ENCODE measurements at regions not wholly inside any gene's neighbourhood (a gene's known extent, or its start where the extent isn't known, plus 50 kb on each side); places are given as distances from the start of the nearest gene placed in this dataset.

DNA sequence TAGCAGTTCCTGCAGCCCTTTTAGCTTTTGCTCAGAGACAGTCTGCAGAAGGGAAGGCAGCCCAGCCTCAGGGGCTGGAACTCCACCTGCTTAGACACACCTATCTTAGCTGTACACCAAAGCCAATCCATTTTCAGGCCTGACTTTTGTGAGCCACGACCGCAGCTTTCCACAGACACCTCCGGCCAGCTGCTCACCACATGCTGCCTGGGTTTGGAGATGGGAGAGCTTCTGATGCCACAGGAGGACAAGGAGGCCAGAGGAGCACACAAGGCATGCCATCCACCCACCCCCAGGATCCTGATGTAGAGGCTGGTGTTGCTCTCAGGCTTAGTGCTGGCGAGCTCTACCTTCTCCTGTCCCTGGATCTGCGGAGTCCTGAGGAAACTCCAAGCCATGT lies 141.8 kb upstream of the NALF2 start:
- no peak for DNase-seq

GRCh38 chrX:69361311-69361845 lies 142.7 kb upstream of the NALF2 start:
- no peak for DNase-seq

DNA sequence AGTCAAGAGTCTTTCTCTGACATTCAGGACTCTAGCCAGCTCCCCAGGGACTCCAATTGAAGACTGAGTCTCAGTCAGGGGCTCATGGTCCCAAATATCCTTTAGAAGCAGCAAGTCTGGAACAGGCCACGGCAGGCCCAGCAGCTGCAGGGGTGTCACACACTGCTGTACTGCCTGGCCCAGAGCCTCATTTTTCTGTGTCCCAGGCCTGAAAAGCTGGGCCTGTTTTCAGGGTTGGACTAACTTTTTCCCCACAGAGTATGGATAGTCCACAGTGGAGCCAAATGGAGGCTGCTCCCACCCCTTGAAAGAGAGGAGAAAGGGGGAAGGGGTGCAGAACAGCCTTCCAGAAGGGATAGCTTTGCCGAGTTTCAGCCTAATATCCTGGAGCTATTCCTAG lies 146.8 kb upstream of the NALF2 start:
- DNase-seq: no peak

GRCh38 chrX:69324851-69325250 lies 159.6 kb upstream of the PJA1 start:
- no peak for DNase-seq

- no peak for DNase-seq
These were observed 158.8 kb upstream of the PJA1 start for GRCh38 chrX:69323786-69324720.

- no peak for DNase-seq
These were observed 156.5 kb upstream of the PJA1 start for GRCh38 chrX:69321789-69322188.

GRCh38 chrX:69321006-69321655 lies 155.9 kb upstream of the PJA1 start:
- no peak for DNase-seq

GRCh38 chrX:69320116-69320515 lies 154.9 kb upstream of the PJA1 start:
- no peak for DNase-seq

GRCh38 chrX:69319376-69319775 lies 154.1 kb upstream of the PJA1 start:
- no peak for DNase-seq

GRCh38 chrX:69318651-69319340 lies 153.5 kb upstream of the PJA1 start:
- no peak for DNase-seq

DNA sequence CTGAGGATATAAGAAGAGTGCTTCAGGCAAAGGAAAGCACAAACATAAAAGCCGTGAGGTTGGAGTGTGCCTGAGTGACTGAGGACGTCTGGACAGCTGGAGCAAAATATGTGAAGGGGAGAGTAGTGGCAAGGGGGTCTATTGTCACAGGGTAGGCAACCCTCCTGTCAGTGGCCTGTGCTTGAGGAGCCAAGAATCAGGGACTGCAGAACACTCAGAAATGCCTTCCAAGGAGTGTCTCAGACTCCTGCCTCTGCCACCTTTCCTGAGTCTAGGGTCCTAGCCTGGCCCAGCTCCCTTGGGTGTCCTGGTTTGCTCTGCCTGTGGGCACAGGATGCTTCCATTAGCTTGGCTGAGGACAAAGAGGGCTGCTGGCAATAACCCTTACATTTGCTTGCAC lies 152.5 kb upstream of the PJA1 start:
- DNase-seq: no peak

- no peak for DNase-seq
These were observed 149.4 kb upstream of the PJA1 start for GRCh38 chrX:69314436-69315348.

DNA sequence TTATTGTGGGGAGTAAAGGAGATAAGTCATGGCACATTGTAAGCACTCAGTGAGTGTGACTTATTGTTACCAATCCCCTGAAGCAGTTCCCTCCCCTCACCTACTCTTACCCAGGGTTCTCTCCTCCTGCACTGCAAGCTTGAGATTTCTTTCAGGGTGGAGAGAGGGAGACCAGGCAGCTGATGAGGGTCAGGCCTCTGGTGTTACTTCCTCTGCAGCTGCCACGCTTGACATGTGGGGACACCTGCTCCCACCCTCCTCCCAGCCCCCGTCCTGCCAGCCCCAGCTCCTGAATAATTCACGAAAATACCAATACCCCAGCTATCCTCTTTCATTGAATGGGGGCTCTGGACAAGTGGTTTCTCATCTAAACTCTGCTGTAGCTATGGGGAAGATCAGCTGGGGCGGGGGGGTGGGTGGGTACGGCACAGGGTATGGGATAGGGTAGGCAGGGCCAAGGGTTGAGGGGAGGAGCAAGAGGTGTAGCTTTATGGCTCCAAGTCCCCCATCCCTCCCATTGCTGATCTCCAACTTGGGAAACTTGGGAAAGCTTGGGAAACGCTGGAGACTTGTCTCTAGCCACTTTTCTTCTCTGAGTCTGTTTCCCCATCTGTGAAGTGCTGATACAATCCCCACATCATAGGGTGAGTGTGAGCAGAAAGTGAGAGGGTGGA lies 148.5 kb upstream of the PJA1 start:
- DNase-seq: no peak

DNA sequence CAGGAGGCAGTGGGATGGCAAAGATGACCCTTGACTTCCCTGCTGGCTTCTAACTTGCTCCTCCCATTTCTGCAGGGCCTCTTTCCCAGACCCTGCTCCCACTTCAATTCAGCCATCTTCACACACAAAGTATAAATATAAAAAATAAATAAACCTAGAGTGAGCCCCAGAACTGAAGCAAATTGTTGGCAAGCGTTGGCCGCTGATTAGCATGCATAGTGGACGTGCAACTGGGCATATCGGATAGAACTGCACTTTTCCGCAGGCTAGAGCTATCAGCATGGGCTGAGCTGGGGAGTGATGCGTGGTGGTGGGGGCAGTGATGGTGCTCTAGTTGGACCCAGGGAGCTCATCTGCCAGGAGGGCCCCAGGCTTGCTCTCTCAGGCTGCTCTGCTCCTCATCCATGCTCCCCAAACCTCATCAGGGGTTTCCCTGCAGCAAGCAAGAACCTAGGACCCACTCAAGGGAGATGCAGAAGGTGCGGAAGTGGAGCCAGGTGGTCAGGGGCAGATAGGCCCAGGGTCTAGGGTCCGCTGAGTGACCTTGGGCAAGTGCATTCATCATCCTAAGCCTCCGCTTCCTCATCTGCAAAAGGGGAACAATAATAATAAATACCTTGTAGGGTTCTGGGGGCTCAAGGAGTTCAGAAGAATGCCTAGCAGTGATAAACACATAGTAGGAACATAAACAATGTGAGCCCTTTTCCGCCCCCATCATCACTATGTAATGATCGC lies 146.8 kb upstream of the PJA1 start:
- DNase-seq: no peak

- no peak for DNase-seq
These were observed 144.0 kb upstream of the PJA1 start for GRCh38 chrX:69309074-69309792.

DNA sequence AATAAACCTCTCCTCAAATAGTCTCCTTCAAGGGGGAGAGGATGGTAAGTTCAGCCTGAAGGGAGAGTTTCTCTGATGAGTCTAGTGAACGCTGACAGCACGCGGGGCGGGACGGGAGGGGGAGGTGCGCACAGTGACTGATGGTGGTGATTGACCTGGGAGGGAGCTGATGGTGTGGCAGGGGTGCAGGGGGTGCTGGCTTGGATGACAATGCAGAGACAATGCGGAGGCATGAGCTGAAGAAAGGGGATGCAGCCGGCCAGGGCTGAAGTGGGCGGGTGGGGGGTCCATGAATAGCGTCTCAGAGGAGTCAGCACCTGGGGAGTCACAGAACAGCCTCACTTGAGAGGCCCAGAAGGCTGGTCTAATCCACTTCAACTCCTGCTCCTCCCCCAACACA lies 142.5 kb upstream of the PJA1 start:
- DNase-seq: no peak

DNA sequence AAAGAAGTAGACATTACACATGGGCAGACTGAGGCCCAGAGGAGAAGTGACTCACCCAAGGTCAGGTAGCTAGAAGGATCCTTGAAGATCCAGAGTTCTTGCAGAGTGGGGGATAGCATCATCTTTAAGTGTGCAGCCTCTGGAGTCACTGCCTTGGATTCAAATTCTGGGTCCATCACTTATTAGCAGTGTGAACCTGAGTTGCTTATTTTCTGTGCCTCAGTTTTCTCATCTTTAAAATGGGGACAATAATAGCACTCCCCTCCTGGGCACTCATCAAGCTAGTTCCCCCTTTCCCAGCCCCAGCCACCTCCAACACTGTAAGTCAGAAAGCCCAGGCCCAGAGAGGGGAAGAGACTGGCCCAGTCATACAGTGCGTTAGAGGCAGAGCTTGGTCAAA lies 141.8 kb upstream of the PJA1 start:
- DNase-seq: no peak

- no peak for DNase-seq
These were observed 140.8 kb upstream of the PJA1 start for GRCh38 chrX:69306063-69306404.

DNA sequence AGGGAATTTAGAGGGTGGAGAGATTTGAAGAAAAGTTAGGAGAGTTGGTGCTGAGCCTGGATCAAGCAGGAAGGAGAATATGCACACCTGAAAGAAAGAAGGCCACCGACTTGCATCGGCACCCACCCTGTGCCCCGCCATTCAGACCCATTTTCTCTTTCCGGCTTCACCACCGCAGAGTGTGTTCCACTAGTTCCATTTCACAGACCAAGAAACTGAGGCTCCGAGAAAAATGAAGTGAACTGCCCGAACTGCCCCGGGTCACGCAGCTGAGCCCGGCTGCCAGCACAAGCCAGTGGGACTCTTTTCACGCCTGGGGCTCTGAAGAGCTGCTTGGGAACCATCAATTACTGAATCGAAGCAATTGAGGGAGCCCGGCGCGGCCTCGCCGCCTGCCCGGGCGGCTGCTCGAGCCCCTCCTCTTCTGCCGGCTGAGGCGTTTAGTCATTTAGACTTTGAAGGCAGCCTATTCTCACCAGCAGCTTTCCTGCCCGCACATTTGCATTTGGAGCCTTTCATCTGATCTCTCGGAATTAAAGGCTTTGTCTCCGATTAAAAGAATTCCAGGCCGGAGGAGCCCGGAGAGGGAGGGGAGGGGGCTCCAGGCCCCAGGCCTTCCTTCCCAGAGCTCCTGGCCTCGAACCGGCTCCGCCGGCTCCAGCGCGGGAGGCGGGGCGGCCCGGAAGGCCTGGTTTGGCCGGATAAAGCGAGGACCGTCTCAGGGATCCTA lies 140.2 kb upstream of the PJA1 start:
- DNase-seq: no peak

- no peak for DNase-seq
These were observed 138.0 kb upstream of the PJA1 start for GRCh38 chrX:69303231-69303630.
